Heart right ventricle (tissue), 16 donors: ENCODE measurements at regions not wholly inside any gene's neighbourhood (a gene's known extent, or its start where the extent isn't known, plus 50 kb on each side); places are given as distances from the start of the nearest gene placed in this dataset.

Experiments used
- ATAC-seq, 8 donors: fragments of 200-7000 bp; cut with Tn5 transposase; one replicate each; pipeline ENCODE4 v1.9.1; 2020; ENCODE audit warnings: mild to moderate bottlenecking in 8 of 8, moderate library complexity in 8 of 8, moderate number of reproducible peaks in 1 of 8
- DNase-seq, 2 donors: peaks; one replicate each; pipeline ENCODE4 v3.0.0-alpha.2; 2020
- H3K27ac ChIP-seq, 10 donors: fragments of 200-600 bp; sonication (generic) in 2 of 10; one replicate each; pipeline versions ENCODE4 v1.5.0 to v1.8.0; 2020 to 2022; ENCODE audit warnings: mild to moderate bottlenecking in 3 of 10
- H3K27me3 ChIP-seq, 7 donors: fragments of 200-600 bp; one replicate each; pipeline ENCODE4 v1.8.0; 2021 to 2022; ENCODE audit warnings: mild to moderate bottlenecking in 2 of 7
- H3K36me3 ChIP-seq, 9 donors: fragments of 200-600 bp; sonication (generic) in 1 of 9; one replicate each; pipeline versions ENCODE4 v1.5.0 to v1.8.0; 2020 to 2022; ENCODE audit warnings: mild to moderate bottlenecking in 2 of 9
- H3K4me1 ChIP-seq, 9 donors: fragments of 200-600 bp; sonication (generic) in 1 of 9; one replicate each; pipeline versions ENCODE4 v1.5.0 to v1.8.0; 2020 to 2022; ENCODE audit warnings: mild to moderate bottlenecking in 4 of 9
- H3K4me3 ChIP-seq, 10 donors: fragments of 200-600 bp; sonication (generic) in 2 of 10; one replicate each; pipeline versions ENCODE4 v1.5.0 to v1.8.0; 2020 to 2022; ENCODE audit warnings: mild to moderate bottlenecking in 7 of 10, moderate library complexity in 2 of 10
- H3K9me3 ChIP-seq, 11 donors: fragments of 200-600 bp in 10 of 11; sonication (generic) in 2 of 11; one replicate each; pipeline versions ENCODE4 v1.5.0 to v1.8.0; 2013 to 2022; ENCODE audit warnings: mild to moderate bottlenecking in 2 of 11, control low read depth in 1 of 11, moderate library complexity in 1 of 11
- WGBS, 2 donors: extraction: QIAGEN DNeasy Blood & Tissue Kit; methylation state at CpG; one replicate each; pipeline ENCODE4 v1.1.7; 2013; ENCODE audit warnings: inconsistent platforms in 1 of 2; 5-methylcytosine and 5-hydroxymethylcytosine counted together
- intact Hi-C, 10 donors: fragments of 100-400 bp; cut with DNase I; formaldehyde crosslinking; loops; one replicate each; pipeline versions ENCODE4 v1.11.1 to v1.14.2; 2022
- TF ChIP-seq, protein P1 (sequence below), 9 donors: fragments of 200-600 bp; sonication (generic) in 2 of 9; IDR thresholded peaks; one replicate each; pipeline versions ENCODE4 v1.5.0 to v1.8.0; 2021 to 2022; ENCODE audit warnings: antibody characterized with exemption in 9 of 9, mild to moderate bottlenecking in 5 of 9, moderate library complexity in 1 of 9
- donor health status: Arrhythmogenic right ventricular cardiomyopathy.
- donor health status: ischemic (EF 13 %, LVEDD 7.1; RV severe dilation, severe dysfunction).
- donor health status: healthy with polysubstance abuse.
- donor health status: DM: no; HTN: yes; CAD: no.
- donor health status: DM: no; HTN: no; CAD: no.
- donor health status: ischemic (EF 25% LVEDD 6.9; RV normal size, moderate dysfunction).
- donor health status: ischemic (EF 25% LVEDD 5.7; RV mildly dilated, moderate dysfunction).
- donor health status: healthy.
- donor health status: DM: yes; HTN: yes; CAD: no.
- donor health status: Ischemic cardiomyopathy.
- donor health status: ischemic (EF 35%, LVEDD 5.7; RV mildly dilated, moderate dysfunction).
- donor health status: nonischemic (EF 11% LVEDD 7.7; RV severe dilation, severe dysfunction).
- donor health status: DM: yes; HTN: yes; CAD: no.
- donor health status: PGD.
- donor health status: ischemic (EF 29% LVEDD 5.4; RV normal size, mild dysfunction).
- donor health status: nonischemic (EF 23%, LVEDD 6.1; RV moderate dilation, normal function).

DNA sequence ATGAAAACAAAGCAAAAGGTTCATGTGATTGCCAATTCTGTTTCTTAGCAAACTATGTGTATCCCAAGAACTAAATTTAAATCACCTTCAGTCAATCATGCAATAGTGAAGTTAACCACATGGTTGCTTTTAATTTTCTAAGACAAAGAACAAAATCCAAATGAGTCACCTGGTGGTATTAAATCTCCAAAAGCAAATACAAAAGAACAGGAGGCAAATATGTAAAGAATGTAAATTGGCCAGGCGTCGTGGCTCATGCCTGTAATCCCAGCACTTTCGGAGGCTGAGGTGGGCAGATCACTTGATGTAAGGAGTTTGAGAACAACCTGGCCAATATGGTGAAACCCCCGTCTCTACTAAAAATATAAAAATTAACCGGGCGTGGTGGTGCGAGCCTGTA lies 54.2 kb upstream of the PIK3R4 start:
- intact Hi-C loops = no loop called here
- WGBS, 2 donors = 84 to 87% methylated on average over 7 of the region's 7 CpGs
- Histone ChIP-seq H3K27me3 (no peaks in the 10 kb centered on the region), H3K9me3 (peaks cover 0 to 11% (median 0%) of the 10 kb centered on the region in 11 donors), H3K4me3 (no peak overlapping the region), H3K36me3 (no peaks in the 10 kb centered on the region), H3K4me1 (no peaks in the 10 kb centered on the region), H3K27ac (no peak overlapping the region)
- TF ChIP-seq, protein P1, sequence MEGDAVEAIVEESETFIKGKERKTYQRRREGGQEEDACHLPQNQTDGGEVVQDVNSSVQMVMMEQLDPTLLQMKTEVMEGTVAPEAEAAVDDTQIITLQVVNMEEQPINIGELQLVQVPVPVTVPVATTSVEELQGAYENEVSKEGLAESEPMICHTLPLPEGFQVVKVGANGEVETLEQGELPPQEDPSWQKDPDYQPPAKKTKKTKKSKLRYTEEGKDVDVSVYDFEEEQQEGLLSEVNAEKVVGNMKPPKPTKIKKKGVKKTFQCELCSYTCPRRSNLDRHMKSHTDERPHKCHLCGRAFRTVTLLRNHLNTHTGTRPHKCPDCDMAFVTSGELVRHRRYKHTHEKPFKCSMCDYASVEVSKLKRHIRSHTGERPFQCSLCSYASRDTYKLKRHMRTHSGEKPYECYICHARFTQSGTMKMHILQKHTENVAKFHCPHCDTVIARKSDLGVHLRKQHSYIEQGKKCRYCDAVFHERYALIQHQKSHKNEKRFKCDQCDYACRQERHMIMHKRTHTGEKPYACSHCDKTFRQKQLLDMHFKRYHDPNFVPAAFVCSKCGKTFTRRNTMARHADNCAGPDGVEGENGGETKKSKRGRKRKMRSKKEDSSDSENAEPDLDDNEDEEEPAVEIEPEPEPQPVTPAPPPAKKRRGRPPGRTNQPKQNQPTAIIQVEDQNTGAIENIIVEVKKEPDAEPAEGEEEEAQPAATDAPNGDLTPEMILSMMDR (IDR thresholded peaks at IDR 0.05) = no peak
- DNase-seq (no peak), ATAC-seq (no peak)

DNA sequence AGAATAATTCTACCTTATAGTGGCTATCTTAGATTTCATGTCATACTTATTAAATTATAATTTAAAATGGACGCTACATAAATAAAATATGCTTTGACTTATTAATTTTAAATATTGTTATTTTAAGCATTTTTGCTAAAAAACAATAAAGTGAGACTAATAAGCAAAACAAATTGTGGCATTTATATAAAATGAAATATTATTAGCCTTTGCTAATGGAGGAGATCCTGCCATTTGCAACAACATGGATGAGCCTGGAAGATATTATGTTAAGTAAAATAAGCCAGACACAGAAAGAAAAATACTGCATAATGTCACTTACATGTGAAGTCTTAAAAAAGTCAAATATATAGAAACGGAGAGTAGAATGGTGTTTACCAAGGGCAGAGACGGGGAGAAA lies 54.8 kb upstream of the PIK3R4 start:
- H3K36me3 ChIP-seq = no peaks in the 10 kb centered on the region
- peaks cover 0 to 11% (median 0%) of the 10 kb centered on the region in 11 donors for H3K9me3 ChIP-seq
- ATAC-seq (no peak), DNase-seq (no peak)
- intact Hi-C loops = no loop called here
- H3K4me1 ChIP-seq = no peaks in the 10 kb centered on the region
- 88 to 90% methylated on average over 3 of the region's 3 CpGs for WGBS, 2 donors
- H3K4me3 ChIP-seq = no peak overlapping the region
- no peak overlapping the region for H3K27ac ChIP-seq
- no peaks in the 10 kb centered on the region for H3K27me3 ChIP-seq
- TF ChIP-seq, protein P1 (IDR thresholded peaks at IDR 0.05) = no peak

DNA sequence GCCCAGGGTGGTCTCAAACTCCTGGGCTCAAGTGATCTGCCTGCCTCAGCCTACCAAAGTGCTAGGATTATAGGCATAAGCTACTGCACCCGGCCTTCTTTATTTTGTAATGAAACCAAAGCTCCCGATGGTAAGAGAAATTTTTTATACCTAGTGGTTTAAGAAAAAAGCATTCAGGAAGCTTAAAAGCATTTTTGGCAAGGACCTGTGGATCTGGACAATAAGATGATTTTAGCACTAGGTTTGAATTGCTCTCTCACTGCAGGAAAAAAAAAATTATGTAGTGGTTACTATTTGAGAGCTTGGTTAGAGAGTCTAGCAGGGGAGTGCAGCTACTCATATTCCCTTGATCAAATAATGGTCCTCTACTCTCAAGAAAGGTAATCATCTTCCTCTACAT lies 64.9 kb upstream of the PIK3R4 start:
- Histone ChIP-seq H3K4me1 (no peaks in the 10 kb centered on the region), H3K4me3 (no peak overlapping the region), H3K27ac (no peak overlapping the region), H3K36me3 (no peaks in the 10 kb centered on the region), H3K27me3 (no peaks in the 10 kb centered on the region), H3K9me3 (peaks cover 0 to 12% (median 0%) of the 10 kb centered on the region in 11 donors)
- ATAC-seq = no peak
- DNase-seq = no peak
- 69 to 91% methylated on average over 2 of the region's 2 CpGs for whole genome bisulfite sequencing, 2 donors
- TF ChIP-seq, protein P1 (IDR thresholded peaks at IDR 0.05) = no peak
- intact Hi-C loops = no loop called here

DNA sequence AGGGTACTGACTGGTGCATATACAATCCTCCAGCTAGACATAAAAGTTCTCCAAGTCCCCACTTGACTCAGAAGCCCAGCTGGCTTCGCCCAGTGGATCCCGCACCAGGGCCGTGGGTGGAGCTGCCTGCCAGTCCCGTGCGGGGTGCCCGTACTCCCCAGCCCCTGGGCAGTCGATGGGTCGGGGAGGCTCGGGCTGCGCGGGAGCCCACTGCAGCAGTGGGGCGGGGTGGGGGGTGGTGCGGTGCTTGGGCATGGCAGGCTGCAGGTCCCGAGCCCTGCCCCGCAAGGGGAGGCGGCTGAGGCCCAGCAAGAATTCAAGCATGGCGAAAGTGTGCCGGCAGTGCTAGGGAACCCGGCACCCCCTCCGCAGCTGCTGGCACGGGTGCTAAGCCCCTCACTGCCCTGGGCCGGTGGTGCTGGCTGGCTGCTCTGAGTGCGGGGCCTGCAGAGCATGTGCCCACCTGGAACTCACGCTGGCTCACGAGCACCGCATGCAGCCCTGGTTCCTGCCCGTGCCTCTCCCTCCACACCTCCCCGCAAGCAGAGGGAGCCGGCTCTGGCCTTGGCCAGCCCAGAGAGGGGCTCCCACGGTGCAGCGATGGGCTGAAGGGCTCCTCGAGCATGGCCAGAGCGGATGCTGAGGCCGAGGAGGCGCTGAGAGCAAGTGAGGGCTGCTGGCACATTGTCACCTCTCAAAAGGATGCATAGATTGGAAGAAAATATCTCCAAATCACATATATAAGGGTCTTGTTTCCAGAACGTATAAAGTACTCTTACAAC lies 68.3 kb upstream of the PIK3R4 start:
- Histone ChIP-seq H3K27me3 (no peaks in the 10 kb centered on the region), H3K4me3 (no peak overlapping the region), H3K9me3 (peaks cover 0 to 12% (median 0%) of the 10 kb centered on the region in 11 donors), H3K4me1 (no peaks in the 10 kb centered on the region), H3K36me3 (no peaks in the 10 kb centered on the region), H3K27ac (no peak overlapping the region)
- WGBS, 2 donors = 92 to 93% methylated on average over 36 of the region's 36 CpGs
- intact Hi-C loops = no loop called here
- ATAC-seq (no peak), DNase-seq (no peak)
- TF ChIP-seq, protein P1 (IDR thresholded peaks at IDR 0.05) = no peak
